ENCODE measurements at regions not wholly inside any gene's neighbourhood (a gene's known extent, or its start where the extent isn't known, plus 50 kb on each side); places are given as distances from the start of the nearest gene placed in this dataset.

GRCh38 chr10:131816157-131816775, 84.5 kb upstream of the PPP2R2D start:
- TF ChIP-seq CTCF (IDR thresholded peaks at IDR 0.05): no peak
- TF ChIP-seq POLR2A (IDR thresholded peaks at IDR 0.05): no peak
- no peak for TF ChIP-seq EP300 (IDR thresholded peaks at IDR 0.05)
